ENCODE measurements at regions not wholly inside any gene's neighbourhood (a gene's known extent, or its start where the extent isn't known, plus 50 kb on each side); places are given as distances from the start of the nearest gene placed in this dataset.

DNA sequence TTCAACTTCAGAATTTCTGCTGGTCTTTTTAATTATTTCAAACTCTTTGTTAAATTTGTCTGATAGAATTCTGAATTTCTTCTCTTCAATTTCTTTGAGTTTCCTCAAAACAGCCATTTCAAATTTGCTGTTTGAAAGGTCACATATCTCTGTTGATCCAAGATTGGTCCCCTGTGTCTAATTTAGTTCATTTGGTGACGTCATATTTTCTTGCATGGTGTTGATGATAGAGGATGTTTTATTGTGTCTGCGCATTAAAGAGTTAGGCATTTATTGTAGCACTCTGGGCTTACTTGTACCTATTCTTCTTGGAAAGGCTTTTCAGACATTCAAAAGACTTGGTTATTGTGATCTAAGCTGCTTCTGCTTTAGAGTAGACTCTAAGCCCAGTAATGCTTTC lies 698.4 kb upstream of the LRRTM1 start:
- TF ChIP-seq EP300 (IDR thresholded peaks at IDR 0.05) (no peak), POLR2A (IDR thresholded peaks at IDR 0.05) (no peak), POLR2AphosphoS5 (IDR thresholded peaks at IDR 0.05) (no peak)
- TF ChIP-seq, protein P1, sequence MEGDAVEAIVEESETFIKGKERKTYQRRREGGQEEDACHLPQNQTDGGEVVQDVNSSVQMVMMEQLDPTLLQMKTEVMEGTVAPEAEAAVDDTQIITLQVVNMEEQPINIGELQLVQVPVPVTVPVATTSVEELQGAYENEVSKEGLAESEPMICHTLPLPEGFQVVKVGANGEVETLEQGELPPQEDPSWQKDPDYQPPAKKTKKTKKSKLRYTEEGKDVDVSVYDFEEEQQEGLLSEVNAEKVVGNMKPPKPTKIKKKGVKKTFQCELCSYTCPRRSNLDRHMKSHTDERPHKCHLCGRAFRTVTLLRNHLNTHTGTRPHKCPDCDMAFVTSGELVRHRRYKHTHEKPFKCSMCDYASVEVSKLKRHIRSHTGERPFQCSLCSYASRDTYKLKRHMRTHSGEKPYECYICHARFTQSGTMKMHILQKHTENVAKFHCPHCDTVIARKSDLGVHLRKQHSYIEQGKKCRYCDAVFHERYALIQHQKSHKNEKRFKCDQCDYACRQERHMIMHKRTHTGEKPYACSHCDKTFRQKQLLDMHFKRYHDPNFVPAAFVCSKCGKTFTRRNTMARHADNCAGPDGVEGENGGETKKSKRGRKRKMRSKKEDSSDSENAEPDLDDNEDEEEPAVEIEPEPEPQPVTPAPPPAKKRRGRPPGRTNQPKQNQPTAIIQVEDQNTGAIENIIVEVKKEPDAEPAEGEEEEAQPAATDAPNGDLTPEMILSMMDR (IDR thresholded peaks at IDR 0.05): no peak

GRCh38 chr2:80987466-80987865 lies 682.9 kb upstream of the LRRTM1 start:
- Histone ChIP-seq H3K9me3 (peaks cover 16% of the 10 kb centered on the region), H3K36me3 (no peaks in the 10 kb centered on the region), H3K27ac (no peak overlapping the region), H3K4me1 (no peaks in the 10 kb centered on the region), H3K4me3 (no peak overlapping the region), H3K27me3 (no peaks in the 10 kb centered on the region)
- WGBS: 84% methylated on average over 2 of the region's 2 CpGs
- TF ChIP-seq EP300 (IDR thresholded peaks at IDR 0.05) (no peak), POLR2AphosphoS5 (IDR thresholded peaks at IDR 0.05) (no peak), POLR2A (IDR thresholded peaks at IDR 0.05) (no peak)
- TF ChIP-seq, protein P1 (IDR thresholded peaks at IDR 0.05): no peak
- no peak for DNase-seq (ENCODE audit: low spot score in 2 of 2)

More for the DNA sequence above, 698.4 kb upstream of the LRRTM1 start:
- Histone ChIP-seq H3K36me3 (no peaks in the 10 kb centered on the region), H3K27ac (no peak overlapping the region), H3K27me3 (no peaks in the 10 kb centered on the region), H3K9me3 (peaks cover 12% of the 10 kb centered on the region), H3K4me1 (no peaks in the 10 kb centered on the region), H3K4me3 (no peak overlapping the region)
- 88% methylated on average over 2 of the region's 2 CpGs for WGBS
- no peak for DNase-seq (ENCODE audit: low spot score in 2 of 2)

DNA sequence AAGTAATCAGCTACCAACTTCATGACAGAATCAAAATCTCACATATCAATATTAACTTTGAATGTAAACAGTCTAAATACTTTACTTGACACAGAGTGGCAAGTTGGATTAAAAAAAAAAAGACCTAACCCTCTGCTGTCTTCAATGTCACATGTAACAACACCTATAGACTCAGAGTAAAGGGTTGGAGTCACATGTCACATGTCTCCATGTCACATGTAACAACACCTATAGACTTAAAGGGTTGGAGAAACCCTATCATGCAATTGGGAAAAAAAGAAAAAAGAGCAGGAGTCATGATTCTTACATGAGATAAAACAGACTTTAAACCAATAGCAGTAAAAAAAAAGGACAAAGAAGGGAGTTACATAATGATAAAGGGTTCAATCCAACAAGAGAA lies 665.3 kb upstream of the LRRTM1 start:
- no peaks in the 10 kb centered on the region for H3K27me3 ChIP-seq
- no peaks in the 10 kb centered on the region for H3K36me3 ChIP-seq
- TF ChIP-seq POLR2AphosphoS5 (IDR thresholded peaks at IDR 0.05) (no peak), POLR2A (IDR thresholded peaks at IDR 0.05) (no peak), EP300 (IDR thresholded peaks at IDR 0.05) (no peak)
- TF ChIP-seq, protein P1 (IDR thresholded peaks at IDR 0.05): no peak
- no peak for DNase-seq (ENCODE audit: low spot score in 2 of 2)
- no peaks in the 10 kb centered on the region for H3K4me1 ChIP-seq
- H3K27ac ChIP-seq: no peak overlapping the region
- H3K4me3 ChIP-seq: no peak overlapping the region
- H3K9me3 ChIP-seq: peaks cover 38% of the 10 kb centered on the region

- Histone ChIP-seq H3K4me1 (no peaks in the 10 kb centered on the region), H3K27ac (no peak overlapping the region), H3K9me3 (peaks cover 38% of the 10 kb centered on the region), H3K36me3 (no peaks in the 10 kb centered on the region), H3K27me3 (no peaks in the 10 kb centered on the region), H3K4me3 (no peak overlapping the region)
- WGBS: 81% methylated on average over 3 of the region's 3 CpGs
- DNase-seq (ENCODE audit: low spot score in 2 of 2): no peak
- TF ChIP-seq EP300 (IDR thresholded peaks at IDR 0.05): no peak
- TF ChIP-seq POLR2A (IDR thresholded peaks at IDR 0.05): no peak
- TF ChIP-seq, protein P1 (IDR thresholded peaks at IDR 0.05): no peak
- no peak for TF ChIP-seq POLR2AphosphoS5 (IDR thresholded peaks at IDR 0.05)
Measured at GRCh38 chr2:80968450-80968849, 663.9 kb upstream of the LRRTM1 start.

GRCh38 chr2:80947601-80948130 lies 643.1 kb upstream of the LRRTM1 start:
- peaks cover 1% of the 10 kb centered on the region for H3K9me3 ChIP-seq
- H3K36me3 ChIP-seq: no peaks in the 10 kb centered on the region
- no peaks in the 10 kb centered on the region for H3K4me1 ChIP-seq
- 89% methylated on average over 6 of the region's 6 CpGs for WGBS
- no peak for DNase-seq (ENCODE audit: low spot score in 2 of 2)
- H3K4me3 ChIP-seq: no peak overlapping the region
- no peak overlapping the region for H3K27ac ChIP-seq
- no peaks in the 10 kb centered on the region for H3K27me3 ChIP-seq
- TF ChIP-seq, protein P1 (IDR thresholded peaks at IDR 0.05): no peak
- TF ChIP-seq POLR2AphosphoS5 (IDR thresholded peaks at IDR 0.05) (no peak), POLR2A (IDR thresholded peaks at IDR 0.05) (no peak), EP300 (IDR thresholded peaks at IDR 0.05) (no peak)
